ENCODE measurements at regions not wholly inside any gene's neighbourhood (a gene's known extent, or its start where the extent isn't known, plus 50 kb on each side); places are given as distances from the start of the nearest gene placed in this dataset.
"Not testable (repeated sequence)": the region's sequence is repeated elsewhere in the genome, so short reads cannot be mapped to it uniquely, and the experiment has no call there.

DNA sequence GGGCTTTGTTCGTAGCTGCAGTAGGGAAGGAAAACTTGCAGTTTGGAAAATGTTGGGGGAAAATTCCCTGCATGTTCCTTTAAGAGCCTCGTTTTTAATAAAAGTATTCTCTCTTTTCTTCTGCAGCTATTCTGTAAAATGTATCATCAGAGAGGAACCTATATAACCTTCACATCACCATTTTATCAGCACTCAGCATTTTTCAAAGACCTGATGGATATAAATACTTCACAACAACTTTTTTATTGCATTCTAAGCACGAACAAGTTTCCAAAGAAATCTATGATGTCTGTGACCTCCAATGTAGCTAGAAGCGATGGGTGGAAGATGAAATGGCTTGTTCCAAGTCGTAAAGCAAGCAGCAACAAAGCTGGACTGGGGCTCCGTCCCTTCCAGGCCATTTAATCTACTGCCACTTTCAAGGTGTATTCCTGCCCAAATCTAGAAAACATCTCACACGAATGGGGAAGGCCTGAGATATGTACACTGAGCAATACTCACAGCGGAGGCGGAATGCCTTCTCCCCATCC is 84.0 kb downstream of the NSUN2 start:
- Histone ChIP-seq H3K9ac (ENCODE audit: low read depth in 1 of 3, low read length in 3 of 3) (no peak overlapping the region), H3K4me3 (ENCODE audit: low read length in 3 of 3) (no peak overlapping the region), H3K36me3 (ENCODE audit: control insufficient read depth in 3 of 3, insufficient read depth in 3 of 3, low read length in 3 of 3) (no peaks in the 10 kb centered on the region), H3K27me3 (ENCODE audit: control insufficient read depth in 3 of 3, insufficient read depth in 3 of 3, low read length in 3 of 3) (no peaks in the 10 kb centered on the region), H3K9me3 (ENCODE audit: control insufficient read depth in 3 of 3, low read length in 3 of 3) (no peaks in the 10 kb centered on the region), H3K27ac (ENCODE audit: low read depth, low read length) (no peak overlapping the region), H3K4me1 (ENCODE audit: control insufficient read depth in 3 of 3, insufficient read depth in 3 of 3, low read length in 3 of 3) (peaks cover 26 to 52% (median 51%) of the 10 kb centered on the region in 3 donors)

GRCh38 chr5:6547926-6548519 is 84.8 kb downstream of the NSUN2 start:
- not testable (repeated sequence) for H3K36me3 ChIP-seq (ENCODE audit: control insufficient read depth in 3 of 3, insufficient read depth in 3 of 3, low read length in 3 of 3); H3K9ac ChIP-seq (ENCODE audit: low read depth in 1 of 3, low read length in 3 of 3); H3K9me3 ChIP-seq (ENCODE audit: control insufficient read depth in 3 of 3, low read length in 3 of 3); H3K4me3 ChIP-seq (ENCODE audit: low read length in 3 of 3); H3K27me3 ChIP-seq (ENCODE audit: control insufficient read depth in 3 of 3, insufficient read depth in 3 of 3, low read length in 3 of 3)
- Histone ChIP-seq H3K4me1 (ENCODE audit: control insufficient read depth in 3 of 3, insufficient read depth in 3 of 3, low read length in 3 of 3) (peaks cover 26 to 60% (median 59%) of the 10 kb centered on the region in 3 donors), H3K27ac (ENCODE audit: low read depth, low read length) (peak overlapping the region; percentile 31)

DNA sequence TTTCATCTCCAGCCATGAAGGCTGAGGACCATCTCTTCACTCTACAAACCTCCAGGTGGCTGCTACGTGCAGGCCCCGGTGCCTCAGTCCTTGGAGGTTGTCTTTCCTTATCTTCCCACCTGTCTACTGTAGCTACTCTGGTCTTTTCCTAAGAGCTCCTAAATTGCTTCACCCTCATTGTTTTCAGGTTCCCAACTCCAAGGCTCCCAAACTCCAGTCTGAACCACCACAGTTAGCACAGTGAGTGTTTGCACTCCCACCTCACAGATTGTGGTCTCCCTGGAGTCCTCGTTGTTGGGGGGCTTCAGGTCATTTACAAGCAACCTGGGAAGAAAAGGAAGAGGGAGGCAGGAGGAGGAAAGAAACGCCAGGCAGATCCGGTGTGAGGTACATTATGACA is 85.3 kb downstream of the NSUN2 start:
- Histone ChIP-seq H3K27ac (ENCODE audit: low read depth, low read length) (peak overlapping the region; percentile 31), H3K27me3 (ENCODE audit: control insufficient read depth in 3 of 3, insufficient read depth in 3 of 3, low read length in 3 of 3) (no peaks in the 10 kb centered on the region), H3K4me1 (ENCODE audit: control insufficient read depth in 3 of 3, insufficient read depth in 3 of 3, low read length in 3 of 3) (peaks cover 26 to 63% (median 62%) of the 10 kb centered on the region in 3 donors), H3K4me3 (ENCODE audit: low read length in 3 of 3) (no peak overlapping the region), H3K9me3 (ENCODE audit: control insufficient read depth in 3 of 3, low read length in 3 of 3) (peaks cover 0 to 2% (median 0%) of the 10 kb centered on the region in 3 donors), H3K9ac (ENCODE audit: low read depth in 1 of 3, low read length in 3 of 3) (no peak overlapping the region), H3K36me3 (ENCODE audit: control insufficient read depth in 3 of 3, insufficient read depth in 3 of 3, low read length in 3 of 3) (no peaks in the 10 kb centered on the region)

GRCh38 chr5:6545770-6546690 is 86.8 kb downstream of the NSUN2 start:
- no peaks in the 10 kb centered on the region for H3K27me3 ChIP-seq (ENCODE audit: control insufficient read depth in 3 of 3, insufficient read depth in 3 of 3, low read length in 3 of 3)
- H3K27ac ChIP-seq (ENCODE audit: low read depth, low read length), result peak overlapping the region; percentile 90
- peak overlapping the region; percentile 69 to 87 (median 73) for H3K9ac ChIP-seq (ENCODE audit: low read depth in 1 of 3, low read length in 3 of 3)
- no peaks in the 10 kb centered on the region for H3K36me3 ChIP-seq (ENCODE audit: control insufficient read depth in 3 of 3, insufficient read depth in 3 of 3, low read length in 3 of 3)
- peaks cover 0 to 2% (median 0%) of the 10 kb centered on the region in 3 donors for H3K9me3 ChIP-seq (ENCODE audit: control insufficient read depth in 3 of 3, low read length in 3 of 3)
- peak overlapping the region in 2 of 3 donors; percentile 28 to 58 for H3K4me3 ChIP-seq (ENCODE audit: low read length in 3 of 3)
- H3K4me1 ChIP-seq (ENCODE audit: control insufficient read depth in 3 of 3, insufficient read depth in 3 of 3, low read length in 3 of 3), result peaks cover 24 to 63% (median 59%) of the 10 kb centered on the region in 3 donors

GRCh38 chr5:6545036-6545693 is 87.7 kb downstream of the NSUN2 start:
- Histone ChIP-seq H3K4me1 (ENCODE audit: control insufficient read depth in 3 of 3, insufficient read depth in 3 of 3, low read length in 3 of 3) (peaks cover 25 to 63% (median 58%) of the 10 kb centered on the region in 3 donors), H3K9me3 (ENCODE audit: control insufficient read depth in 3 of 3, low read length in 3 of 3) (peaks cover 0 to 2% (median 0%) of the 10 kb centered on the region in 3 donors), H3K4me3 (ENCODE audit: low read length in 3 of 3) (peak overlapping the region in 2 of 3 donors; percentile 28 to 58), H3K9ac (ENCODE audit: low read depth in 1 of 3, low read length in 3 of 3) (peak overlapping the region; percentile 69 to 87 (median 73)), H3K27me3 (ENCODE audit: control insufficient read depth in 3 of 3, insufficient read depth in 3 of 3, low read length in 3 of 3) (no peaks in the 10 kb centered on the region), H3K36me3 (ENCODE audit: control insufficient read depth in 3 of 3, insufficient read depth in 3 of 3, low read length in 3 of 3) (no peaks in the 10 kb centered on the region), H3K27ac (ENCODE audit: low read depth, low read length) (peak overlapping the region; percentile 90)

- H3K36me3 ChIP-seq (ENCODE audit: control insufficient read depth in 3 of 3, insufficient read depth in 3 of 3, low read length in 3 of 3), result no peaks in the 10 kb centered on the region
- H3K4me3 ChIP-seq (ENCODE audit: low read length in 3 of 3), result no peak overlapping the region
- H3K4me1 ChIP-seq (ENCODE audit: control insufficient read depth in 3 of 3, insufficient read depth in 3 of 3, low read length in 3 of 3), result peaks cover 30 to 69% (median 64%) of the 10 kb centered on the region in 3 donors
- H3K27me3 ChIP-seq (ENCODE audit: control insufficient read depth in 3 of 3, insufficient read depth in 3 of 3, low read length in 3 of 3), result no peaks in the 10 kb centered on the region
- no peak overlapping the region for H3K9ac ChIP-seq (ENCODE audit: low read depth in 1 of 3, low read length in 3 of 3)
- H3K9me3 ChIP-seq (ENCODE audit: control insufficient read depth in 3 of 3, low read length in 3 of 3), result peaks cover 0 to 2% (median 0%) of the 10 kb centered on the region in 3 donors
- no peak overlapping the region for H3K27ac ChIP-seq (ENCODE audit: low read depth, low read length)
Observed at GRCh38 chr5:6544561-6544935, 88.3 kb downstream of the NSUN2 start.
